ENCODE measurements at regions not wholly inside any gene's neighbourhood (a gene's known extent, or its start where the extent isn't known, plus 50 kb on each side); places are given as distances from the start of the nearest gene placed in this dataset.

DNA sequence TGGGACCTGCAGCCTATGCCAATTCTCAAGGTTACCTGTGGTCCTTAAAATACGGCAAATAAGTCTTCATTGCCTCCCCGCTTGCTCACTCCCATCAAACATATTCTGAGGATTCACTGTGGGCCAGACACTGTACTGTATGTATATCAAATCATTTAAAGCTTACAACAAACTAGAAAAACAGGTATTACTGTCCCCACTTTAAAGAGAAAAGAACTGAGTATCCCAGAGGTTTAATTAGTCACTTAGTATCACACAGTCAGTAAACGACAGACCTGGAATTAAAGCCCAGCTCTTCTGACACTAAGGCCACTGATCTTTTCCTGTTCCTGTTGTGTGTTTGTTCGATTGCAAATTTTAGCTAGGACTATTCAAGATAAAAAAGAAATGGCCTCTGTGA, 248.2 kb downstream of the ACTL7B start:
- TF ChIP-seq EZH2 (IDR thresholded peaks at IDR 0.05; ENCODE audit: borderline replicate concordance) (no peak), EZH2phosphoT487 (IDR thresholded peaks at IDR 0.05; ENCODE audit: low read depth, severe bottlenecking, unreplicated experiment) (no peak)
- TF ChIP-seq, protein P1, sequence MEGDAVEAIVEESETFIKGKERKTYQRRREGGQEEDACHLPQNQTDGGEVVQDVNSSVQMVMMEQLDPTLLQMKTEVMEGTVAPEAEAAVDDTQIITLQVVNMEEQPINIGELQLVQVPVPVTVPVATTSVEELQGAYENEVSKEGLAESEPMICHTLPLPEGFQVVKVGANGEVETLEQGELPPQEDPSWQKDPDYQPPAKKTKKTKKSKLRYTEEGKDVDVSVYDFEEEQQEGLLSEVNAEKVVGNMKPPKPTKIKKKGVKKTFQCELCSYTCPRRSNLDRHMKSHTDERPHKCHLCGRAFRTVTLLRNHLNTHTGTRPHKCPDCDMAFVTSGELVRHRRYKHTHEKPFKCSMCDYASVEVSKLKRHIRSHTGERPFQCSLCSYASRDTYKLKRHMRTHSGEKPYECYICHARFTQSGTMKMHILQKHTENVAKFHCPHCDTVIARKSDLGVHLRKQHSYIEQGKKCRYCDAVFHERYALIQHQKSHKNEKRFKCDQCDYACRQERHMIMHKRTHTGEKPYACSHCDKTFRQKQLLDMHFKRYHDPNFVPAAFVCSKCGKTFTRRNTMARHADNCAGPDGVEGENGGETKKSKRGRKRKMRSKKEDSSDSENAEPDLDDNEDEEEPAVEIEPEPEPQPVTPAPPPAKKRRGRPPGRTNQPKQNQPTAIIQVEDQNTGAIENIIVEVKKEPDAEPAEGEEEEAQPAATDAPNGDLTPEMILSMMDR (IDR thresholded peaks at IDR 0.05; ENCODE audit: poor library complexity) = no peak
- Histone ChIP-seq H2AFZ (no peak overlapping the region), H3K27ac (no peak overlapping the region), H3K4me2 (no peak overlapping the region), H3K27me3 (no peaks in the 10 kb centered on the region), H4K20me1 (ENCODE audit: insufficient read depth, poor library complexity, severe bottlenecking) (no peaks in the 10 kb centered on the region), H3K36me3 (replicated peaks; ENCODE audit: insufficient read depth, low read depth) (no peaks in the 10 kb centered on the region), H3K9me3 (ENCODE audit: low read depth) (no peaks in the 10 kb centered on the region), H3K79me2 (no peaks in the 10 kb centered on the region), H3K4me3 (no peak overlapping the region), H3K9me2 (replicated peaks; ENCODE audit: insufficient read depth) (no peaks in the 10 kb centered on the region), H3K4me1 (ENCODE audit: insufficient read depth) (peaks cover 4% of the 10 kb centered on the region)
- 77% methylated on average over 4 of the region's 4 CpGs for WGBS (ENCODE audit: low lambda C conversion rate, missing lambda C conversion rate)
- no peak for DNase-seq (ENCODE audit: low spot score)

DNA sequence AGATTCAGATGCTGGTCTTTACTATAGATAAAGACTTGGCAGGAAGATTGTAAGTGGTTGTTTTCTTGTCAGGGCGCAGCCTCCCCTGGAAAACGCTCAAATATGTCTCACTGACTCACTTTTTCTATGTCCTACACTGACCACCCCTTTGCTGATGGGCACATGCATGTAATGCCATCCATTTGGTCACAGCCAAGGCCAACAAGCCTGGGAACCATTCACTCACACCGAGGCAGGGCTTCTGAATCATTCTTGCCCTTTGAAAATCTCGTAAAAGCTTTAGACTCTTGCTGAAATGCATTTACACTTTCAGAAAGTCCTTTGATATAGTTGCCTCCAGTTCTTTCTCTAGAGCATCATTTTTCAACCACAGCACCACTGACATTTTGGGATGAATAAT, 249.4 kb downstream of the ACTL7B start:
- Histone ChIP-seq H3K27ac (no peak overlapping the region), H3K27me3 (no peaks in the 10 kb centered on the region), H3K4me3 (no peak overlapping the region), H4K20me1 (ENCODE audit: insufficient read depth, poor library complexity, severe bottlenecking) (no peaks in the 10 kb centered on the region), H3K79me2 (no peaks in the 10 kb centered on the region), H2AFZ (no peak overlapping the region), H3K4me1 (ENCODE audit: insufficient read depth) (peaks cover 4% of the 10 kb centered on the region), H3K36me3 (replicated peaks; ENCODE audit: insufficient read depth, low read depth) (no peaks in the 10 kb centered on the region), H3K4me2 (no peak overlapping the region), H3K9me3 (ENCODE audit: low read depth) (no peaks in the 10 kb centered on the region), H3K9me2 (replicated peaks; ENCODE audit: insufficient read depth) (no peaks in the 10 kb centered on the region)
- 75% methylated on average over 4 of the region's 4 CpGs for WGBS (ENCODE audit: low lambda C conversion rate, missing lambda C conversion rate)
- TF ChIP-seq EZH2phosphoT487 (IDR thresholded peaks at IDR 0.05; ENCODE audit: low read depth, severe bottlenecking, unreplicated experiment) = no peak
- no peak for TF ChIP-seq EZH2 (IDR thresholded peaks at IDR 0.05; ENCODE audit: borderline replicate concordance)
- TF ChIP-seq, protein P1 (IDR thresholded peaks at IDR 0.05; ENCODE audit: poor library complexity) = no peak
- DNase-seq (ENCODE audit: low spot score) = no peak

DNA sequence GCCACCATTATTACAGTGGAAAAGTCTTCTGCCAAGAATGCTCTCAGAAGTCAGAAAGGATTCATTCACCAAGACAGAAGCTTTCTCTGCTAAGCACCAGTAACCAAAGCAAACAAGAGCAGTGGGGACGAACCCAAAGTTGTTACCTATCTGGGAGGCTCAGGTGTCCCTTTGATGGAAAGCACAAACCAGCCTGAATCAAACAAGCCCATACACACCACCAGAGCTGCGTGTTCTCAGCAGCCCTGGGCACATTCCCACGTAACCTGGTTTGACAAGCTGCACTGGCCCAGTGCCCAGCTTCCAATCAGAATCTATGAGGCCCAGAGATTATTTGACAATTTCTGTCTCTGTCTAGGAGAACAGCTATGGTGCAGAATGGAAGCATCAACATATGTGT, 252.6 kb downstream of the ACTL7B start:
- H4K20me1 ChIP-seq (ENCODE audit: insufficient read depth, poor library complexity, severe bottlenecking) = no peaks in the 10 kb centered on the region
- no peaks in the 10 kb centered on the region for H3K9me3 ChIP-seq (ENCODE audit: low read depth)
- H3K27me3 ChIP-seq = no peaks in the 10 kb centered on the region
- no peaks in the 10 kb centered on the region for H3K9me2 ChIP-seq (replicated peaks; ENCODE audit: insufficient read depth)
- 57% methylated on average over 3 of the region's 3 CpGs for WGBS (ENCODE audit: low lambda C conversion rate, missing lambda C conversion rate)
- no peak overlapping the region for H3K27ac ChIP-seq
- H3K4me1 ChIP-seq (ENCODE audit: insufficient read depth) = peaks cover 4% of the 10 kb centered on the region
- peak; percentile 10 for DNase-seq (ENCODE audit: low spot score)
- no peaks in the 10 kb centered on the region for H3K79me2 ChIP-seq
- no peak overlapping the region for H3K4me3 ChIP-seq
- H3K36me3 ChIP-seq (replicated peaks; ENCODE audit: insufficient read depth, low read depth) = no peaks in the 10 kb centered on the region
- H2AFZ ChIP-seq = no peak overlapping the region
- H3K4me2 ChIP-seq = no peak overlapping the region
- TF ChIP-seq, protein P1 (IDR thresholded peaks at IDR 0.05; ENCODE audit: poor library complexity) = no peak
- TF ChIP-seq EZH2phosphoT487 (IDR thresholded peaks at IDR 0.05; ENCODE audit: low read depth, severe bottlenecking, unreplicated experiment) (no peak), EZH2 (IDR thresholded peaks at IDR 0.05; ENCODE audit: borderline replicate concordance) (no peak)

DNA sequence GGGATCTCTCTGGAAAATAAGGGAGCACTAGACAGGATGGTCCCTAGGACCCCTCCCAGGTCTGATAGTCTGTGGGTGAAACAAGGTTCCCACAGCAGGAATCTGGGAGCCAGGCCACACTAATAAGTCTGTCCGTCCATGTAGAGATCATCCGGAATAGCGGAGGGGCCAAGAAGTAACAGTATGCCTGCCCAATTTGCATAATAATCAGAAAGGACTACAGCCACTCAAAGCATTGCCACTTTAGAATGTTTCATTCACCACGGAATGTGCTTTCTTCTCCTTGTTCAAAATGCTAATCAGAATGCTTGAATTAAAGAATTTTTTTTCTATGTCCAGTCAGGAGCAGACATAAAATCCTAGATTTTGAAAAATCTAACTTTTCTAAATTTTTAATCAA, 254.9 kb downstream of the ACTL7B start:
- H4K20me1 ChIP-seq (ENCODE audit: insufficient read depth, poor library complexity, severe bottlenecking) = no peaks in the 10 kb centered on the region
- H3K9me2 ChIP-seq (replicated peaks; ENCODE audit: insufficient read depth) = no peaks in the 10 kb centered on the region
- H3K27me3 ChIP-seq = no peaks in the 10 kb centered on the region
- WGBS (ENCODE audit: low lambda C conversion rate, missing lambda C conversion rate) = 92% methylated on average over 4 of the region's 4 CpGs
- H3K9me3 ChIP-seq (ENCODE audit: low read depth) = no peaks in the 10 kb centered on the region
- H3K27ac ChIP-seq = no peak overlapping the region
- no peak overlapping the region for H3K4me2 ChIP-seq
- H3K4me1 ChIP-seq (ENCODE audit: insufficient read depth) = peaks cover 4% of the 10 kb centered on the region
- DNase-seq (ENCODE audit: low spot score) = no peak
- TF ChIP-seq EZH2 (IDR thresholded peaks at IDR 0.05; ENCODE audit: borderline replicate concordance) = no peak
- TF ChIP-seq, protein P1 (IDR thresholded peaks at IDR 0.05; ENCODE audit: poor library complexity) = no peak
- TF ChIP-seq EZH2phosphoT487 (IDR thresholded peaks at IDR 0.05; ENCODE audit: low read depth, severe bottlenecking, unreplicated experiment) = no peak
- H3K79me2 ChIP-seq = no peaks in the 10 kb centered on the region
- no peaks in the 10 kb centered on the region for H3K36me3 ChIP-seq (replicated peaks; ENCODE audit: insufficient read depth, low read depth)
- no peak overlapping the region for H2AFZ ChIP-seq
- no peak overlapping the region for H3K4me3 ChIP-seq
